ENCODE measurements at regions not wholly inside any gene's neighbourhood (a gene's known extent, or its start where the extent isn't known, plus 50 kb on each side); places are given as distances from the start of the nearest gene placed in this dataset.
"Not testable (repeated sequence)": the region's sequence is repeated elsewhere in the genome, so short reads cannot be mapped to it uniquely, and the experiment has no call there.

DNA sequence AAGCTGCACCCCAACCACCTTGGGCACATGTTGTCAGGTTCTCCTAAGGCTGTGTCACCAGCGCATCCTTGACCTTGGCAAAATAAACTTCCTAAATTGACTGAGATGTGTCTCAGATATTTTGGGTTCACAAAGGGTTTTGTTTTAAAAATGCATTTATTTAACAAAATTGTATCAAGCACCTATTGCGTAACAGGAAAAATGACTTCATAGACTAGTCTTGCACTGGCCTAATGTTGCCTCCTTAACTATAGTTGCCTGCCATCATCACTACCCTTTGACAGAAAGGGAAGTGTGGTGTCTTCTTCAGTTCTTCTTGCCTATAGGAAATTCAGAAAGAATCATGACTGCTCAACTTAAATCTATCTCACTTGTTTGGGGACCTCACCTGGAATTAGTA lies 374.2 kb downstream of the SH2D1A start:
- no peak for DNase-seq

DNA sequence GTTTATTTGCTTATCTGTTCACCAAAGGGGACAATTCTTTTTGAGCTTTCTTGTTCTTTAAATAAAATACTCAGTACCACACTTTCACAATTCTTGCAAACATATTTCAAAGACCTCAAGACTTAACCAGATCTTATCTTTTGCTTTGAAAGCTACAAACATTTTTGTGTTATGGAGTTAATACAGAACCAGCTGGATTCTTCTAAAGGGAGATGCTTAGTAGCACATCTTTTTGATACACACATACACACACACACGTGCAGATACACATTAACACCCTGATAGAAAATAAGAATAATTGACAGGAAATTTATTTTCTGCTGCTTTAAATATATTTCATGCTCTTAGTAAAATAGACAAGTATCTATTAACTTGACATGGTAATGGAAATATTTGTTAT lies 379.1 kb downstream of the SH2D1A start:
- DNase-seq: no peak

DNA sequence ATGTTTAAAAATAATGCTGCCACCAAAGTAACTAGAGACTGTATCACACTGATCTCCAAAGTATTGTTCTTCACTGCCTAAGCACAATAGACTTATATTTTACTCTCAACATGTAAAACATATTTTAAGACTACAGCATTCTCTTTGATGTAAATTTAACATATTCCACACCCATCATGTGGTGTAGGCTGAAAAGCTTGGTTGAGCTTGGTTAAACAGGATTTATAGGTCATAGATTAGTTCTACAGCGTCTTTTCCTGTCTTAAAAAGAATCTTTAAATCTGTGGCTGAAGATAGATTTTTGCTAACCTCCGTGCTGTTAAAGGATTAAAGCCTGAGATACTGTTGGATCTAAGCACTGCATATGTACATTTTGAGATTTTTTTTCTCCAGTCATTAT lies 379.9 kb downstream of the SH2D1A start:
- DNase-seq: no peak

DNA sequence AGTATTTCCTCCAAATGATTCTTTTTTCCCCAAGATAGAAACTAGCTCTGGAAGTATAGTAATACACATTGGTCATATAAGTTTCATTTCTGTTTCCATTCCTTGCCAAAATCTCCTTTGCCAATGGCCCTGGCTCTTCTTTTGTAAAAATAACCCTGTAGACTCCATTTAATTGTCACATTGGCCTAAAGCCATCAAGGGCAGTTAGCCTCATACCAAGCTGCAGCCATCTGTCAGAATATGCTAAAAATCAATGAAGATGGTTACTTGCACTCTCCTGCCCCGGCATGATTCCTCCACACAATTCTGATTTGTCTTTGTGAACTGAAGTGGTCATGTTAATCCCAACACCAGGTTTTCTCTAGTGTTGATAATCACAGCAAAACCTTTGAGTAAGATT lies 380.5 kb downstream of the SH2D1A start:
- no peak for DNase-seq

DNA sequence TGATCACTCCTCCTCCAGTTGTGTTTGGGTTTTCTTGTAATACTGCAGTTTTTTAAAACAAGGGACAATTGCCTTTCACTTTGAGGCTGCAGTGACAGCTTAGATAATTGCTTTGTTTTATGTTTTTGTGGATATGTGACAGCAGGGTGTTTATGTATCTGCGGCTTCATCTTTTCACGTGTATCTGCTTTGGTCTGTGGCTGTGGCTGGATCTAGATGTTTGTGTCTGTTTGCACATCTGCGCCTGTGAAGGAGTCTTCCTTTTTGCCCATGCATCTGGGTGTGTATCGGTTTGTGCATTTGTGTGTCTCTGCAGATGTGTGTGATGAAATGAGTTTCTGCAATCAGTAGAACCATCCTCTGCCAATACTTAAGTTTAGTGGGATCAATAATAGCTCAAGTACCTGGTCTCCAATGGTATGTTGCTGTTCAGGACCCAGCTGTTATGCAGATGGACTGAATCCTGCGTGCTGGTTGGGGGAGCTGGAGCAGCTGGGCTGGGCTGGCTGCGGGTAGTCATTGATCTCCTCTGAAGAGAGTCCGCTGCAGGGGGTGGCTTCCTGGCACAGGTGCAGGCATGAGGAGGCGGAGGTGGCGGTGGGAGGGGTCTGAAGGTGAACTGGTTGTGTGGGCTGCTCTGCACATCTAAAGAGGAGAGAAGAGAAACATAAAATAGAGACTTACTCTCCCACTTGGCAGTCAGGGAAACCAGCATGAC lies 390.3 kb downstream of the SH2D1A start:
- DNase-seq: peak; percentile 44

DNA sequence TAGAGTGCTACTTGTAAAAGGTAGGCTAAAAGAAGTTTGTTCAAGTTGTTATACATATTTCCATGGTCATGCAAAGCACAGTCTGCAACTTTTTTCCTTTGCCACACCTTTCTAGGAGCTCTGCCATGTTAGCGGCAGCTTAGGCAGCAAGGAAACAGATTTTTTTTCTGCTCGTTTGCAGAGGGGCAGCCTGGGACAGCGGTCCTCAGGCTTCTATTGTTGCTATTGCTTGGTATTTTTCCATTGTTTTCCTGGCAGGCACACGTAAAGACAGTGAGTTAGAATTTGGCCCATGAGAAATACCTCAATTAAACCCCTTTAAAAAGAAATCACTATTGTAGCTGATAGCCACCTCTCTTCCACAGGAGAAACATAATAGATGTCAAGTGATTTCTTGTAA lies 391.4 kb downstream of the SH2D1A start:
- DNase-seq: no peak

DNA sequence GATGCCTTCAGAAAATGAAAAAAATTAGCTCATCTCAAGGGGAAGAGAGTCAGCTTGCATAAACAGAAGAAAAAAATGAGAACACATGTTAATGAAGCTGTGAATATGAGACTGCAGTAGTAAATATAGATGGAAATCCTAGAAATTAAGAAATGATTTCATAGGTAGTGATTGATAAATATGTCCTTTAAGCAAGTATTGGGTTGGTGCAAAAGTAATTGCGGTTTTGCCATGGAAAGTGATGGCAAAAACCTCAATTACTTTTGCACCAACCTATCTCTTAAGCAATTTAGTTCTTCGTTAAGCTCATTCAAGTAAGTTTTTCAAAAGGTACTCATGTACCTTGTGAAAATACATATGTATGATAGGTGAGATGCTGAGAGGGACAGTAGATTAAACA lies 400.9 kb downstream of the SH2D1A start:
- no peak for DNase-seq

DNA sequence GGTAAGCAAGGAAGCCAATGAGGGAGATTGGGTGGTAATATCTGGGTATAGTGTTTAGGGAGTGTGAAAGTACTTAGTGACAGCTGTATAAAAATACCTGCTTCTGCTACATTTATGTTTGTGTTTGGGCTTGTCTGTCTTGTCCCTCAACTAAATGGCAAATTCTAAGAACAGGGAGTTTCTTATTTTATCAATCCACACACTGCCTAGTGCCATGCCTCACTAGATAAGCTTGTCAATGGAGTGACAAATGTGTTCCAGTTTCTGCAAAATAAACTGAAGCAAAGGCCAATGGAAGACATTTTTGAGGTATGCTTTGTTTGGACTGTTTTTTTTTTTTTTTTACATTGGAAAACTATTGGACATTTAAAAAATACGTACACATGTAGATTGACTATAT lies 418.0 kb downstream of the SH2D1A start:
- DNase-seq: no peak

DNA sequence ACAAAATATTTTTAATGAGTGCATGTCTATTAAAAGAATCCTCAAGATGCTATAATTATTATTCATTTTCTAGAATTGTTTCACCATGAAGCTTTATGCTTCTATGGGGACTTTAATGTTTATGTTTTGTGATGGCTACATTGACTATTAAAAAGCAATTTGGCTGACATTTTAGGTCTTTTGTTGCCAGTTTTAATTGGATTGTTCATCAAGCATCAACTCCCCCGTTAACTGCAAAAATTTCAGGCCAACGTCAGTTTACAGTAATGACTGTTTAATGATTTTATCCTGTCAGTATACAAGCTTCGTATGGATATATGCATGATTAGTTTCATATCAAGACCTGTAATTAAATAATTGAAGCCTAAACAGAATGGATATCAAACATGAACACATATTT lies 422.8 kb downstream of the SH2D1A start:
- no peak for DNase-seq

DNA sequence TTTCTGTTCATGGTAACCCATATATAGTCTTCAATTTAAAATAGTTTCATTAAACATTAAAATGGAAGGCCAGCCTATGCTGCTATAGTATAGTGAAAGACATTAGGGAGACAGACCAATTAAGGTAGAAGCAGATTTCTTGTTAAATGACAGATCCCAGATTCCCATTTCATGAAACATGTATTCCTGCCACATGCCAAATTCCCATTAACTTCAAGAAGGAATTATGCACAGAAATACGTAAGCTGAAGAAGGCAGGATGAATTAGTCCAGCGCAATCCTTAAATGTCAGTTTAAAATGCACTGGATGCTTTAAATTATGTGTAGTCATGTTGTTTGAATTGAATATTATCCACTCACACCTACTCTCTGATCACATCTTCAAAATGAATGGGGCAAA lies 424.9 kb downstream of the SH2D1A start:
- DNase-seq: no peak

DNA sequence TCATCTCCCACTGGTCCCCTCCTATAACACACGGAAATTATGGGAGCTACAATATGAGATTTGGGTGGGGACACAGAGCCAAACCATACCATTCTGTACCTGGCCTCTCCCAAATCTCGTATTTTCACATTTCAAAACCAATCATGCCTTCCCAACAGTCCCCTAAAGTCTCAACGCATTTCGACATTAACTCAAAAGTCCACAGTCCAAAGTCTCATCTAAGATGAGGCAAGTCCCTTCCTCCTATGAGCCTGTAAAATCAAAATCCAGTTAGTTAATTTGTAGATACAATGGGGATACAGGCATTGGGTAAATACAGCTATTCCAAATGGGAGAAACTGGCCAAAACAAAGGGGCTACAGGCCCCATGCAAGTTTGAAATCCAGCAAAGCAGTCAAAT lies 441.9 kb downstream of the SH2D1A start:
- DNase-seq: not testable (repeated sequence)

DNA sequence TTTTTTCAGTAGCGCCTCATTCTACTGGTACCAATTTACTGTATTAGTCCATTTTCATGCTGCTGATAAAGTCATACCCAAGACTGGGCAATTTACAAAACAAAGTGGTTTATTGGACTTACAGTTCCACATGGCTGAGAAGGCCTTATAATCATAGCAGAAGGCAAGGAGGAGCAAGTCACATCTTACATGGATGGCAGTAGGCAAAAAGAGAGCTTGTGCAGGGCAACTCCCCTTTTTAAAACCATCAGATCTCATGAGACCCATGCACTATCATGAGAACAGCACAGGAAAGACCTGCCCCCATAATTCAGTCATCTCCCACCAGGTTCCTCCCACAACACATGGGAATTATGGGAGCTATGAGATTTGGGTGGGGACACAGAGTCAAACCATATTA lies 443.5 kb downstream of the SH2D1A start:
- DNase-seq: not testable (repeated sequence)

DNA sequence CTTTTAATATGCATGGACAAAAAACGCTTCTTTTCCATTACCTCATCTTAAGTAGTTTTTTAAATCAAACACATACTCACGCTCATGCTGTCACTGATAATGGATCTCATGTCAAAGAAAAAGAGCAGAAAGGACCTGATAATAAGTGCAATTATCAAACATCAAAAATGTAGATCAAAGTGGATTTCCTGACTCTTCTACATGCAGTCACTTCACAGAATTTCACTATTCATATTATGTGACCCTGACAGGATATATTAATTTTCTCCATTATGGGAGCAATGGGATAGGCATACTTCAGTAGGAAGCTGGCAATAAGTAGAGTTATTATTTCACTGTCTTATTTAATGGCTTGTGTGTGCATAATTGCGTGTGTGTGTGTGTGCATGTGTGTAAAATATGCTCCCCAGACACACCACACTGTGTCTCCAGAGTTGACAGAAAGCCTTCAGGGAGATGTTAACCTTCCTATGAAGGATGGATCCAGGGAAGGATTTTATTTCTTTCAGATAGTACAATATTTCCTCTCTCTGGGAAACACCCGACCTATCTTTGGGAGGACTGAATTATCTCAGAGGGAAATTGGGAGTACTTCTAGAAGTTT lies 445.2 kb downstream of the SH2D1A start:
- no peak for DNase-seq

DNA sequence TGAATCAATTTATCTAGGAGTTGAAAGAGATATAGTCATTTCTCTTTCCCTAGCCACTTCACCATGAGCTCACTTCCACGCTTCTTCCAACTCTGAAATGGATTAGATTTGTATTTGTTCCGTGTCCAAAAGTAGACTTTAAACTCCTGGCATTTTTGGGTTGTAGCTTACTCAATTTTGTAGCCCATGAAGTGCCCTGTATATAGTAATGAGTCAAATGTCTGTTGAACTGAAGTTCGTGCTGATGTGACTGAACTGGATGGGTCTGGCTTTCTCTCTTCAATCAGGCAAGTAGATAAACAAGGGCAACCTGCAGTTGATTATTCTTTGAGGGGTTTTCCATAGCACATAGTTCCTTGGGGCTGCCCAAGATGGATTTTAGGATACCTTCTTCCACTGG lies 450.6 kb downstream of the SH2D1A start:
- no peak for DNase-seq

DNA sequence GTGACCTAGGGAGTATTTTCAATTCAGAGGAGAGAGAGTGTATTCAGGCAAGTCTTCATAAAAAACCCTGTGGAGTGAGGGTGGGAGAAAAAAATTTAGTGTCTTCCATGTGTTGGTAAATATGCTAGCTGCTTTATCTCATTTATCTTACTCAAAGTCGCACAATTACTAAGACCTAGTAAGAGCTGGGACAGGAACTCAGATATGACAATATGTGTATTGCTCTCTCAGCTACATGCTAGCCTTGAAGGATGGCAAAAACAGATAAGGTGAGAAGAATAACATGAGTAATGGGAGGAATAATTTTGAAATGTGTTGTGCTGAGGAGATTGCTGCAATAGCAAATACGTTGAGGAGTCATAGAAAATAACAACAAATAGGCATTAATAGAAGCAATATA lies 458.6 kb downstream of the SH2D1A start:
- no peak for DNase-seq

DNA sequence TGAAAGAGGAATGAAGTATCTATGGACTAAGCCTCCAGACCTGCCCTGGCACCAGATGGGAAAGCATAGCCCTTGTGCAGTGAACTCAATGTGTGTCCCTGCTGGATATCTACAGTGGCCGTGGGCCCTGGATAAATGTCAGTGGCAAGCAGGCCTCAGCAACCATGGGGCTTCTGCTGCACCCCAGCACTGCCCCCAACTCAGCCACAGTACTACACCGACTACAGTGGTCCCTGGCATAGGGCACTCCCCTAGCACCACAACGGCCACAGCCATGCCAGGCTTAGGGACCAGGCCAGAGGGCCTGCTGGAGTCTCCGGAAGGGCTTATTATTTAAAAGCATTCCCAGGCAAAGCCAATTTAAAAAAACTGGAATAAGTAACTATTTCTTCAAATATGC lies 459.1 kb downstream of the SH2D1A start:
- DNase-seq: no peak

DNA sequence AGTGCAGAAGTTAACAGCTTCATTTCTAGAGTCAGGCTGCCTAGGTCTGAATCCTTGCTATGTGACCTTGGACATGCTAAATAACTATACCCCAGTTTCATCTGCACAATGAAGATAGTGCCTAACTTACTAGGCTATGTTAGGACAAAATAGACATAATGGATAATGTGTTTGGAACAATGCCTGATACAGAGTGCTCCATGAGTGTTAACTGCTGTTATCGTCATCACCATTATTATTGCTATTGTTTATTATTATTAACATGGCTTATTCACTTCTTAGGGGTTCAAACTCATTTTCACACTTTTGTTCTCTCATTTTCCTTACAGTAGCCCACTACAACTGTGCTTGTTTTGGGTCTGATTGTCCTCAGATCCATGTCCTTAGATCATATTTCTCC lies 467.7 kb downstream of the SH2D1A start:
- no peak for DNase-seq

DNA sequence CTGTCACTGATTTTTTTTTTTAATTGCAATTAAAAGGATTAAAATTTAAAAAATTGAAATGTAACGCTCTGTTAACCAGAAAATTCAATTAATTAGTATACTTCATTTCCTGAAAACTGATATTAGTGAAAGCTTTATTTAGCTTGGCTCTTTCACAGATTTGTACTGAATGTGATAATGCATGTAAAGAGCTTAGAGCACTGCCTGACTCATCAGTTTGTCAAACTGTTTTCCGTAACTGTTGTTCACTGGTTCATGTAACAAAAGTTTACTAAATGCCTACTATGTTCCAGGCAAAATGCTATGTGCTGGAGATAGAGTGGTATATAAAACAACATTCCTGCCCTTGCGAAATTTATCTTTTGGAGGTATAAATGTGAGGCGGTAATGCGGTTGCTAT lies 471.7 kb downstream of the SH2D1A start:
- no peak for DNase-seq

DNA sequence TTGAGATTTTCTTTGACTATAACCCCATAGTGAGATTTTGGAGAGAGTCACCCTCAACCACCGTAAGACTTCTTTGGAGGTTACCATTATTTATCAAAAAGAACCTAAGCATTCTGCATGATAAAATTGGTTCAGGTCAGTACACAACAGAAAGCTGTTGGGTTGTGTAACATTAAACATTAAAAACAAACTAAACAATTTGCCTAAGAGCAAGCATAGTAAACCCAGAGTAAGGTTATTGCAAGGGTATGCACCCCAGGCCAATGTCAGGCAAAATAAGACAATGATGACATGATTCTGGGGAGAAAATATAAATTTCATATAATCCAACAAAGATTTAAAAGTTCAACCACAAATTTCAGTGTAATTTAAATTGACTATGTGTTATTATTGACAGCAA lies 472.4 kb downstream of the SH2D1A start:
- DNase-seq: no peak

DNA sequence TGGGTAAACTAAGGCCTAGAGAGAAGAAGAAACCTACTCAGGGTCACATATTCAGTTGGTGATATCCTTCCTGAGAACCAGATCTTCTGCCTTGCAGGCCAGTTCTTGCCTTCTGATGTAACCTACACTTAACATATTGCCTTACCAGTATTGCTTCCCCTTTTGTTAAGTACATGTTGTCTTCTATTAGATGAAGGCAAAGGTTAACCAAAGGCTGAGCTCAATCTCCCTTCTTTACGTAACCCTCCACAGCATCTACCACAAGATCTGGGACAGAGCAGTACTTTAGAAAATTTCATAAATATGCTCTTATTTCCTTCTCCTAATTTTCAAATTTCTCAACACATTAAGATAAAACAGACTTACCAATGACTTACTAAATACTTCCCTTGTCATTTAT lies 474.4 kb downstream of the SH2D1A start:
- DNase-seq: no peak

DNA sequence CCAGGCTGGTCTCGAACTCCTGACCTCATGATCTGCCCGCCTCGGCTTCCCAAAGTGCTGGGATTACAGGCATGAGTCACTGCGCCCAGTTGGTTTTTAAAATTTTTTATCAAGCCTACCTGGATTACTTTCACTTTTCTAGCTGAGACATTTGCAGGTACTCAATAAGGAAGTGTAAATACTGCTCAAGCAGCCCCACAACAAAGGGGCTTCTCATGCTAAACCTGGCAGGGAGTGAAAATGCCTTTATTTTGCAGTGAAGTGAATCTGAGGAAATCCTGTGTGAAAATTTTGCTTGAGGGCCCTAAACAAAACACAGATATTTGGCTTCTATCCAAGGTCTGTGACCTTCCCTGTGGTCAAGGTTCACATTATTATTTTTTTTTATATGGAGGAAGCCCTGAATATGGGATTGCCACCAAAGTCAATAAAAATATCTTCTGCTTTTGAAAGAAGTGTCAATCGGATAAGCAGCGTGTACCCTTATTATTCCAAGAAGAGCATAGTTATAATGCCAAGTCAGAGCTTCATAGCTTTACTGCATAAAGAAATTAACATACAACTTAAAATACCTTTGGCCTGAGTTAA lies 481.0 kb downstream of the SH2D1A start:
- DNase-seq: no peak

DNA sequence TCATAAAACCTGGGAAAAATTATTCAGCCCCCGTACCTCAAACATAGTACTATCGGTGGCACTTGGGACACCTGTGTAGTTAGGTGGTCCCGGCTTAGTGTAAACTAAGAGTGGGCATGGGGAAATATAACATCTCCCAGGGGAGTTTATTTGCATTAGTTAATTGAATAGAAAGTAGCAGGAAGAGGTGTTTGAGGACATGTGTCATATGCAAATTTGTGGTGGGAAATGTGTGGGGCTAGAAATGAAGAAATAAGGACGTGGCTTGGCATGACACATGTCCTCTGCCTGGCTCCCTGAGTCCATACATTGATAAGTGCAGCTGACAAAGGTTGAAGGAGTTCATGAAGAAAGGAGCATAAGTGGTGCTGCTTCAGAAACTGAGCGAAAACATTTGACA lies 483.6 kb downstream of the SH2D1A start:
- no peak for DNase-seq

DNA sequence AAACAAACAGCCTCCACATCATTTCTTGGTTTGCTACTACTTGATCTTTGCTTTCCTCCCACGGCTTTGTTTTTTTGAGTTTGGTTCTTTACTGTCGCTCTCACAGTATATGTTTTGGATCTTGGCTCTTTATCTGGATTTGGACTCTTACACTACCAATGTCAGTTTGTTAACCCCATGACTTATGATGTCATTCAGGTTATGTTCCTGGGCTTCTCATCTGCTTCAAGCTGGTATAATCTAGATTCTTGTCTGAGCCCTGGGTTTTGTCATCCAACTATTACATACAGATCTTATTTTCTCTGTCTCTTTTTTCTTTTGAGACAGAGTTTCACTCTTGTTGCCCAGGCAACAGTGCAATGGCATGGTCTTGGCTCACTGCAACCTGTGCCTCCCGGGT lies 482.9 kb upstream of the TEX13C start:
- no peak for DNase-seq

DNA sequence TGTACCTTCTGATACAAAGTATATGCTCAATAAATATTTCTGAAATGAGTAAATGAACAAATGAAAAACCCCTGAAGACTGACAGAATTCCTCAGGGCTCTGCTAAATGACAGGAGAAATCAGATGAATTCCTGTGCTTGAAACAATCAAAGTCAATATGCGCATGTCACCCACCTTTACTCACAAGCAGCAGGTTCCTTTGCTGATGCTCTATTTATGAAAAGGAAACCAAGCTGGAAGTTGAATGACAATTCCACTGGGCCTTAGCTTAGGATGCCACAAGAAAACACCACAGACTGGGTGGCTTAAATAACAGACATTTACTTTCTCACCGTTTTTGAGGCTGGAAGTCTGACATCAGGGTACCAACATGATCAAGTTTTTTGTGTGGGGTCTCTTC lies 477.5 kb upstream of the TEX13C start:
- DNase-seq: no peak

DNA sequence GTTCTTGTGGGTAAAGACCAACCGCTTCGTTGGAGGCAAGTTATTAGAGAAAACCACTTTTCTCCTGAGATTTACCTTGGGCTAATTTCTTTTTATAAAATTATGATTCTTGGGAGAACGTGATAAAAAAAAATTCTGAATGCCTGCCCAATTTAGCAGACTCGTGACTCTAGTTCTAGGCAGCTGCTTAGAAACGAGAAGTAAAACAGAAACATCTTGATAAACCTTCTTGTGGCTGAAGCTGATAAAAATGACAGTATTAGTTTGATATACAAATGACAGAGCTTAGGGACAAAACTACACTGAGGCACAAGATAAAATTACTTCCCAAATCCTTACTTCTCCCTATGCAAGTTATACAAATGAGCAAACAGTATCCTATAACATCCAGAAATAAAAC lies 458.9 kb upstream of the TEX13C start:
- DNase-seq: no peak

Measured in CD4-positive, alpha-beta T cell treated with Interferon gamma for 1 hour (primary cell).